GM21717 (cell line): ENCODE measurements at regions not wholly inside any gene's neighbourhood (a gene's known extent, or its start where the extent isn't known, plus 50 kb on each side); places are given as distances from the start of the nearest gene placed in this dataset.
"Not testable (repeated sequence)": the region's sequence is repeated elsewhere in the genome, so short reads cannot be mapped to it uniquely, and the experiment has no call there.

Source experiments
- ATAC-seq: cut with Tn5 transposase; IDR thresholded peaks from one replicate; pipeline ENCODE4 v1.9.1; 2021; ENCODE audit warnings: mild to moderate bottlenecking, moderate library complexity; ENCODE audit not compliant: unreplicated experiment

DNA sequence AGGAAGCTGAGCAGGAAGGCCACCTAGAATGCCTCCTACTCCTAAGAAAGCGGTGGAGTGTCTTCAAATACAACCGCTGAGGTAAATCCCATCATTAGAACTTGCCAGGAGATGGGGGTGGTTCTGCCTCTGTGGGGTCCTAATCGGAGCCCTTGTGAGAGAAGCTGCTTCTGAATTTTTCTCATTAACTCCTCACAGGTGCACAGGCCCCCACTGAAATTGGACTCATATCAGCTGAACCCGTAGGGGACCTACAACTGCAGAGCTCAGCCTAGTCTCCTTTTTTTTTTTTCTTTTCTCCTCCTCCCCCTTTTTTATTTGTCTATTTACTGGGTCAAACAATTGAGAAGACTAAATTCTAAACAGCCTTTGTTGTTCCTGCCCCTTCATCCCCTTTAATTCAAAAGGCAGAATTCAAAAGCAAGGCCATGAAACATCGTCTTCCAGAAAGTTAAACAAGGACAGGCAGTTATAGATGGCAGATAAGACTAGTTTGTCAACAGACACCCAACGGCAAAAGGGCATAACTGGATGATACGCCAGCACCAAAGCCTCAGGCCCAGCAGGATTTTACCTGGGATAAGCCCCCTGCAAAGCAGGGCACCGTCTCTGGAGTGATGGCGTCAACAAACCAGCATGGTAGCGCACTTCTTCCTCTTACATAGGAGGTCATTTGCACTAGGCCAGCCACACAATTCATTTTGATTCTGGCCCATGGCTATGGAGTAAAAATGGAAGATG is 213.7 kb upstream of the HES1 start:
- ATAC-seq: no peak

- not testable (repeated sequence) for ATAC-seq
Measured at GRCh38 chr3:193923958-193924357, 212.0 kb upstream of the HES1 start.

- ATAC-seq: not testable (repeated sequence)
Measured at GRCh38 chr3:193926071-193926470, 209.9 kb upstream of the HES1 start.

- ATAC-seq: not testable (repeated sequence)
Measured at GRCh38 chr3:193927413-193928206, 208.3 kb upstream of the HES1 start.

DNA sequence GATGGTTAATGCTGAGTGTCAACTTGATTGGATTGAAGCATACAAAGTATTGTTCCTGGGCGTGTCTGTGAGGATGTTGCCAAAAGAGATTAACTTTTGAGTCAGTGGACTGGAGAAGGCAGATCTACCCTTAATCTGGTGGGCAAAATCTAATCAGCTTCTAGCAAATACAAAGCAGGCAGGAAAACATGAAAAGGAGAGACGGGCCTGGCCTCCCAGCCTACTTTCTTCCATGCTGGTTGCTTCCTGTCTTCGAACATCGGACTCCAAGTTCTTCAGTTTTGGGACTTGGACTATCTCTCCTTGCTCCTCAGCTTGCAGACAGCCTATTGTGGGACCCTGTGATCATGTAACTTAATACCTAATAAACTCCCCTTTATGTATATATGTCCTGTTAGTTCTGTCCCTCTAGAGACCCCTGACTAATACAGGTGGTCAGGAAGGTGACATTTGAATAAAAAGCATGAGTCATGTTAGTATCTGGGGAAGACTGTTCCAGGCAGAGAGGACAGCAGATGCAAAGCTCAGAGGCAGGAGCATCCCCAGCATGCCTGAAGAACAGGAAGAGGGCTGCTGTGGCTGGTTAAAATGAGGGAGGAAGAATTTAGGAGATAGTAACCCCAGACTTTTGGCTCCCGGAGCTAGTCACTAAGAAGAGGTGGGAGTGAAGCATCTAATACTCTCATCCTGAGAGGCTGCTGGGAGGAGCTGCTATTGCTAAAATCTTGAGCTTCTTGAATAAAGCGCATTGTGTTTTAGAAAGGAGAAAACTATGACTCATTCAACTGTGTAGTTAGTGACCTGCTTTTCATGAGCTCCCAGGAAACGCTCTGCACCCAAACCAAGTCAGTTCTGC is 207.4 kb upstream of the HES1 start:
- ATAC-seq: no peak

- no peak for ATAC-seq
Measured at GRCh38 chr3:193929373-193929772, 206.6 kb upstream of the HES1 start.

DNA sequence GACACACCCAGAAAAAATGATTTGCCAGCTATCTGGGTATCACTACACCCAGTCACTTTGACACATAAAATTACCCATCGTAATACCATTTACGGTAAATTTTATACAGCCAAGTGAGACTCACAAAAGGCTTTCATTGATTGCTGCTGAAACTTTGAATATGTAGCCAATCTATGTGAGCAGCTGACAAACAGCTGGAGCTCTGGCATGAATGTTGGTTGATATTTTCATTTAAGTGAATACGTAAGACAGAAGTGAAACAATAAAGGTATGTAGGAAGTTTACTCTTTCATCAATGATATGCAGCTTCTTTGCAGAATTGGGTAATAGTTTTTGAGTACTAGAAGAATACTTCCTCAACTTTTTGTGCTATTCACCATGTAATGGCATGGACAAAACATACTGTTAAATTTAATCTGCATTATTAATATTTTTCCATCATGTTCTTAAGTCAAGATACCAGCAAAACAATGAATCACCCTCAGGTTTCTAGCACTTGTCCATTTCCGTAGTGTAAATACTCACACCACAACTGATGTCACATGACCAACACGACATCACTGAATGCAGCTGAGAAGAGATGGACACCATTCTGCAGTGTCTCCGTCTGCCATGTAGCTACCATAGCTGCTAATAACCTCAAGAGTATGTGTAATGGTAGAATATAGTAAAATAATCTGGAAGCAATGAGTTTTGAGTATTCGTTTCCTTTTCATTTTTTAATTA is 205.9 kb upstream of the HES1 start:
- ATAC-seq: no peak

DNA sequence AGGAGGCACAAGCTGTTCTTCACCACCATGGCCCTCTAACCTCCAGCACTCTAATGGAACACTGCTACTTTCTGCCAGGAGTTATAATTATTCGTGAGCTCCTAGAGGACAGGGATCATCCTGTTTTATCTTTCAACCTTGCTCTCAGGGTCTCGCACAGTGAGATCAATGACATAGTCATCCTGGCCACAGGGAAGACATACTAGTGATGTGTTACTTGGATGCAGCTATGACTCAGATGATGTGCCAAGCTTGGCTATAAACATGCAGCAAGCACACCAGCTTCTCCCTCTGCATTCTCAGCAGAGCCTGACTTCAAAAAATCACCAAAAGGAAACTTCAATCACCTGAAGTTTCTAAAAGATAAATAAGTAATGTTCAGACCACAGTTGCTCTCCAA is 203.8 kb upstream of the HES1 start:
- no peak for ATAC-seq

DNA sequence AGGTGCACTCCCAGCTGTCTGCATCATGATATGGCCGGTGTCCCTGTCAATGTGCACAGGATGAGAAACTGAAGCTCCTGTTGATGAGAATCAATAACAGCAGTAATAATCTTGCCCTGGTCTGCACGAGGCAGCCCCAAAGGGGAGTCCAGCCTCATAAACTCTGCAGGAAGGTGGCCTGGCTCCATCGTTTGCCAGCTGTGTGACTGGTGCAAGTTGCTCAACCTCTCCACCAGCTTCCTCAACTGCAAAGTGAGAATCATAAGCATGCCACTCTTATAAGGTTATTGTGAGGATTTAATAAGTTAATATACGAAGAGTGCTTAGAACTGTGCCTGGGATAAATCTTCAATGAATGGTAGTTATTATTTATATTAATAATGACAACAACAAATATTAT is 203.4 kb upstream of the HES1 start:
- no peak for ATAC-seq

DNA sequence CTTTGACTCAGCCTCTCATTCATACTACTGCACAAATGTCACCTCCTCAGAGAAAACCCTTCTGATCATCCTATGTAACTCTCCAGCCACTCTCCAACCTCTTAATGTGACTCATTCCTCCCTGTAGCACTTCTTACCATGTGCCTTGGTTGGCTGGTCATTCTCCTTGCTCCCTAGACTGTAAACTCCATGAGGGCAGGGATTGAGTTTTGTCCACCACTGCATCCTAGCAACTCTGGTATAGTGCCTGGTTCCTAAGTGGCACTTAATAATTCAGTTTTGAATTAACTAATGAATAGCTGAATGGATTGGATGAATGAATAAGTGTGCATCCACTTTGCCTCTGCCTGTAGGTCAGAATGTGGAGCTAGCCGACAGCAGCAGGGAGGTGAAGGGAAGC is 202.5 kb upstream of the HES1 start:
- no peak for ATAC-seq

GRCh38 chr3:193935916-193936315 is 200.0 kb upstream of the HES1 start:
- no peak for ATAC-seq

DNA sequence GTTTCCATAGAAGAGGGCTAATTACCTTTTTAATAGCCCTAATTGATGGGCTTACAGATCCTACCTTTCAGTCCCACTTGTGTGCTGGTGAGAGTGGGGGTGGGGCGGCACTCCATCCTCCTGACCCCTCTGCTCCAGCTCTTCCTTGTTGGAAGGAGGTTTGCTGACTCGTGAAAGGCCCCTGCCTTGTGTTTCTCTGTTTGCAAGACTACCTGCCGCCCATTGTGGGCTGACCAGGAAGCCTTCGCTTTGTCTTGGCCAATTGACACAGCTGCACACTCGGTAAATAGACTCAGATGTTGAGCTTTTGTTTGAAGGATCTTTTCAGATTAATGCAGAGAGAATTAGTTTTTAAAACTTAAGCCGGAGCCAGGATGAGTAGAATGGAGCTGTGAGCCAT is 197.3 kb upstream of the HES1 start:
- no peak for ATAC-seq

- ATAC-seq: no peak
Measured at GRCh38 chr3:193939527-193939926, 196.4 kb upstream of the HES1 start.

- no peak for ATAC-seq
Measured at GRCh38 chr3:193940526-193940925, 195.4 kb upstream of the HES1 start.

DNA sequence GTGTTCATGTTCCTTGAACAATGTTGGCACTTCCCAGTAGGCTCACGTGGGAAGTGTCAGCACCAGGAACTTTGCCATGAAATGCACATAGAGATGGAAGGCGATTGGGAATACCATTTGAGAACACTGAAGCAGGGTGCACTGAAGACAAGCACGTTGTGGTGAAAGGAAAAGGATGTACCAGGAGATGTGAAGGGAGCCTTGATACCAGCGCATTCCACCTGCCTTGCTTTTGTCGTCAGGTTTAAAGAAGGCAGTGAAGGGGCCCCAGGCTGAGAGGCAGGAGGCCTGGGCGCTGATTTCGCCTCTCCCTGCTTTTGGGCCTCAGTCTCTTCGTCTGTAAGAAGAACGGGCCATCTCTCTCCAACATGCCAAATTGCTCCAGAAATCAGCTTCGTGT is 194.5 kb upstream of the HES1 start:
- ATAC-seq: no peak

- ATAC-seq: no peak
Measured at GRCh38 chr3:193942516-193943055, 193.4 kb upstream of the HES1 start.

DNA sequence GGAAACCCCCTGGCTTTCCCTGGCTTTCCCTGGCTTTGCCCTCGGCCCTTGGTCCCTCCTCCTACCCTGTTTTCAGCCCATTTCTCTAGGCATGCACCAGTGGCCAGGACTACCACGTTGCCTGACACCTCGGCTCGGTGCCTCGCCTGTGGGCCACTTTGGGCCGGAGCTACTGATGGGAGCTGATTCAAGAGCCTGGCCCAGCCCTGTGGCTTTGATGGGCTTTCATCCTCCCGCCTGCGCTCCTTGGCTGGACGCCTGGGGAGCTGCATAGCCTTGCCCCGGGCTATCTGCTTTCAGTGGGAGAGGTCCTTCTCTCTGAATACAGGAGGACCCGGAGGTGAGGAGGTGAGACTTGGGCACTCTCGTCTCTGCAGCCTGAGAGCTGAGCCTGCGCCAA is 192.7 kb upstream of the HES1 start:
- ATAC-seq: no peak

GRCh38 chr3:193943851-193944517 is 192.0 kb upstream of the HES1 start:
- ATAC-seq: no peak

GRCh38 chr3:193944518-193944884 is 191.4 kb upstream of the HES1 start:
- no peak for ATAC-seq

DNA sequence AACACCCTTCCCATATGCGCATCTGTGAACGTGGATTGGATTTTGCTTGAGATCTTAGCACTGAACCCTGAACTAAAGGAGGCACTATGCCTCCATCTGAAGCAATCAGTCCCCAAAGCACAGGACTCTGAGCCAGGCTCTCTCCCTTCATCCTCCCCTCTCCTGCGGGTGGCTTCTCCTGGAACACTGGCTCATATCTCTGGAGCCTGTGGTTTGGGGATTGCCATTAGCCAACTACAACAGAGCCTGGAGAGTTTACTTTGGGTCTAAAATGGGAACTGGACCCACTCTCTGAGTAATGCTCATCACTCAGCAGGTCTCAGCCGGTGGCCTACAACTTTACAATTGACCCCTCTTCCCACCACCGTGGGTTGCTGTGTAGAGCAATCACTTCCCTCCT is 190.8 kb upstream of the HES1 start:
- no peak for ATAC-seq
